Panc1 (cell line): ENCODE measurements at regions not wholly inside any gene's neighbourhood (a gene's known extent, or its start where the extent isn't known, plus 50 kb on each side); places are given as distances from the start of the nearest gene placed in this dataset.

Experiments
- ATAC-seq: fragments of 200-7000 bp; cut with Tn5 transposase; 2 replicates; pipeline ENCODE4 v1.9.1; 2020; ENCODE audit warnings: mild to moderate bottlenecking, moderate library complexity
- BruUV-seq: library from RNA; stranded (reverse); fragments of 400-500 nt; replicated peaks from 2 replicates; lab custom pipeline; 2021; lab: Mats Ljungman, UMichigan
- CTCF ChIA-PET: fragments of 300-600 bp; sonication (Branson Sonifier 250); formaldehyde crosslinking; loops from one replicate; lab custom pipeline; 2022; ENCODE audit warnings: antibody characterized with exemption; lab: Charles Lee
- POLR2A ChIA-PET: fragments of 300-600 bp; sonication (Branson Sonifier 250); formaldehyde crosslinking; loops from one replicate; lab custom pipeline; 2022; ENCODE audit warnings: antibody characterized with exemption; lab: Charles Lee
- DNase-seq: peaks from one replicate; pipeline ENCODE4 v3.0.0-alpha.2; 2010; ENCODE audit warnings: low read depth, low spot score
- H3K27ac ChIP-seq: 2 replicates; pipeline ENCODE4 v1.5.1; 2011; ENCODE audit warnings: mild to moderate bottlenecking, low read length, inconsistent platforms
- H3K27me3 ChIP-seq: fragments of 200-500 bp; sonication (Bioruptor generic); 2 replicates; pipeline ENCODE4 v1.6.0; 2014; ENCODE audit warnings: low read length, inconsistent platforms; ENCODE audit not compliant: control insufficient read depth, insufficient read depth
- H3K36me3 ChIP-seq: fragments of 200-500 bp; sonication (Bioruptor generic); 2 replicates; pipeline ENCODE4 v1.5.1; 2014; ENCODE audit warnings: inconsistent platforms, mild to moderate bottlenecking, low read length, moderate library complexity; ENCODE audit not compliant: control insufficient read depth, insufficient read depth
- H3K4me1 ChIP-seq: 2 replicates; pipeline ENCODE4 v1.5.1; 2011; ENCODE audit warnings: inconsistent platforms, mild to moderate bottlenecking, low read length, moderate library complexity; ENCODE audit not compliant: control insufficient read depth, insufficient read depth
- H3K4me3 ChIP-seq, 2 experiments: 2 replicates each; pipeline ENCODE4 v1.5.1; 2011 to 2012; ENCODE audit warnings: low read depth in 2 of 2, low read length in 2 of 2, mild to moderate bottlenecking in 2 of 2, inconsistent platforms in 1 of 2, moderate library complexity in 1 of 2
- H3K9me3 ChIP-seq: fragments of 200-500 bp; sonication (Bioruptor generic); 2 replicates; pipeline ENCODE4 v1.5.1; 2014; ENCODE audit warnings: low read depth, mild to moderate bottlenecking, inconsistent platforms, low read length, moderate library complexity; ENCODE audit not compliant: control insufficient read depth, insufficient read depth
- CTCF ChIP-seq: fragments of 450-650 bp; IDR thresholded peaks from 2 replicates; pipeline ENCODE4 v1.5.1; 2017; ENCODE audit warnings: mild to moderate bottlenecking
- POLR2AphosphoS5 ChIP-seq: IDR thresholded peaks from 2 replicates; pipeline ENCODE4 v1.6.1; 2012; ENCODE audit warnings: mild to moderate bottlenecking, low read depth, low read length, moderate library complexity
- REST ChIP-seq, 2 experiments: IDR thresholded peaks; 2 replicates each; pipeline ENCODE4 v1.6.1; 2011 to 2012; ENCODE audit warnings: low read depth in 2 of 2, control low read depth in 1 of 2, low read length in 1 of 2, mild to moderate bottlenecking in 1 of 2, moderate library complexity in 1 of 2; ENCODE audit not compliant: insufficient read depth in 1 of 2
- SIN3A ChIP-seq: IDR thresholded peaks from 2 replicates; pipeline ENCODE4 v1.6.1; 2012; ENCODE audit warnings: low read depth, mild to moderate bottlenecking, low read length, moderate library complexity, borderline replicate concordance; ENCODE audit not compliant: insufficient read depth
- TCF7L2 ChIP-seq: IDR thresholded peaks from 2 replicates; pipeline ENCODE4 v1.6.1; 2011; ENCODE audit warnings: mild to moderate bottlenecking, low read depth, low read length, inconsistent platforms
- in situ Hi-C: cut with HindIII; loops from 2 replicates; pipeline ENCODE4 v1.10.0; 2016; ENCODE audit warnings: low sequenced_read_pairs, low pct_unique_long_range_greater_than_20kb
- intact Hi-C: fragments of 100-400 bp; cut with micrococcal nuclease; formaldehyde crosslinking; loops from one replicate; pipeline ENCODE4 v1.10.0; 2022; ENCODE audit not compliant: unreplicated experiment

- Histone ChIP-seq H3K9me3 (no peaks in the 10 kb centered on the region), H3K27me3 (peaks cover 6% of the 10 kb centered on the region; the same call in 1 of the 2 replicates), H3K27ac (no peak overlapping the region), H3K4me3 (no peak overlapping the region), H3K36me3 (no peaks in the 10 kb centered on the region), H3K4me1 (no peaks in the 10 kb centered on the region)
- TF ChIP-seq POLR2AphosphoS5 (no peak), CTCF (no peak), SIN3A (no peak), REST (IDR thresholded peaks at IDR 0.05; ENCODE audit: insufficient read depth in 1 of 2, low read depth in 2 of 2, low read length in 1 of 2) (no peak), TCF7L2 (no peak)
- ChIA-PET POLR2A (no interaction called here), CTCF (interaction anchor here (0.6 kb wide), 1 partner anchor 117 kb away, joined by 3 read pairs; no protein-coding TSS in a partner anchor)
- intact Hi-C loops (no loop called here), in situ Hi-C loops (no loop called here)
- no peak for DNase-seq
- BruUV-seq = no TSS peak
- ATAC-seq = no peak
These were observed 306.6 kb upstream of the EXOC2 start for GRCh38 chr6:999552-999951.

GRCh38 chr6:998551-998950, 305.6 kb upstream of the EXOC2 start:
- POLR2A ChIA-PET = no interaction called here
- in situ Hi-C loops = no loop called here
- H3K27me3 ChIP-seq = peaks cover 6% of the 10 kb centered on the region
- CTCF ChIA-PET = no interaction called here
- no peaks in the 10 kb centered on the region for H3K9me3 ChIP-seq
- no peaks in the 10 kb centered on the region for H3K4me1 ChIP-seq
- ATAC-seq (no peak), DNase-seq (no peak)
- H3K27ac ChIP-seq = no peak overlapping the region
- no peak overlapping the region for H3K4me3 ChIP-seq
- no TSS peak for BruUV-seq
- TF ChIP-seq SIN3A (no peak), CTCF (no peak), POLR2AphosphoS5 (no peak), TCF7L2 (no peak), REST (IDR thresholded peaks at IDR 0.05; ENCODE audit: insufficient read depth in 1 of 2, low read depth in 2 of 2, low read length in 1 of 2) (no peak)
- intact Hi-C loops = no loop called here
- no peaks in the 10 kb centered on the region for H3K36me3 ChIP-seq
